ENCODE measurements at regions not wholly inside any gene's neighbourhood (a gene's known extent, or its start where the extent isn't known, plus 50 kb on each side); places are given as distances from the start of the nearest gene placed in this dataset.

DNA sequence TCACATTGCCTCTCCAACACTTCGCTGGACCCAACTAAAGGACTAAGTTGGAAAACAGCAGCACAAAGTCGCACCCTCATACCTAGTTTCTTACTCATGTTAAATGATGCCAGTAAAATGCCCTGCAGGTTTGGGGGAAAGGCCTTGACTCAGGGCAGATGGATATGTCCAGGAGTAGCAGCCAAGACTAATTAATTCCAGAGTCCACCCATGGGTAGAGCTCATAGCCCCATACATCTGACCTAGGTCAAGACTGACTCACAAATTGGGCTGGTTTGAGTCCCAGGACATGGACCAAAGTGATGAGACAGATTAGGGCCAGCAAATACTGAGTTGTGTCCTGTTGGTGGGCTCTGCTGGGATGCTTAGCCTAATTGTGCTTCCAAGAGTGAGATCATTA lies 224.0 kb upstream of the BTG1 start:
- no peaks in the 10 kb centered on the region for H3K27me3 Mint-ChIP-seq
- H3K9me3 Mint-ChIP-seq, result peaks cover 15% of the 10 kb centered on the region
- peaks cover under 1% of the 10 kb centered on the region for H3K36me3 Mint-ChIP-seq (ENCODE audit: low read depth)
- no peak for DNase-seq
- no peak for ATAC-seq
- no peak overlapping the region for H3K27ac Mint-ChIP-seq
- no peak overlapping the region for H3K4me3 Mint-ChIP-seq
- H3K4me1 Mint-ChIP-seq, result peaks cover 24% of the 10 kb centered on the region

DNA sequence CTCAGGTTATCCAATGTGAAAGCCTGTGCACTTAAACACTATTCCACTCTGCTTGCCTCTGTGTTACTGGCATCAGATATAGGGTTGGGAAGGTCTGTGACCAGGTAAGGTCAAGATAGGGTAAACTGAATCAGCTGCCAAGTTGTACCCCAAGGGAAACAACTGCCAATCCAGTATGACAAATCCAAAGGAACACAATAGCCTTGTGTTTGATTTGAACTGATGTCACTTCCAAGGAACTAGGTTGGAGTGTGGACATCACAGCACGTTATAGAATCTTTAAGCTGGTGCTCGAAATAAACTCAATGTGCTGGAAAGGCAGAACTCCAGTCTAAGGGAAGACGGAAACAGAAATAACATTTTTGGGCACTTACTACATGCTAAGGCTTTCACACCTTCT lies 223.4 kb upstream of the BTG1 start:
- DNase-seq (no peak), ATAC-seq (no peak)
- no peak overlapping the region for H3K27ac Mint-ChIP-seq
- H3K4me3 Mint-ChIP-seq, result no peak overlapping the region
- peaks cover 30% of the 10 kb centered on the region for H3K4me1 Mint-ChIP-seq
- H3K27me3 Mint-ChIP-seq, result no peaks in the 10 kb centered on the region
- H3K9me3 Mint-ChIP-seq, result peaks cover 15% of the 10 kb centered on the region
- H3K36me3 Mint-ChIP-seq (ENCODE audit: low read depth), result peaks cover 1% of the 10 kb centered on the region

DNA sequence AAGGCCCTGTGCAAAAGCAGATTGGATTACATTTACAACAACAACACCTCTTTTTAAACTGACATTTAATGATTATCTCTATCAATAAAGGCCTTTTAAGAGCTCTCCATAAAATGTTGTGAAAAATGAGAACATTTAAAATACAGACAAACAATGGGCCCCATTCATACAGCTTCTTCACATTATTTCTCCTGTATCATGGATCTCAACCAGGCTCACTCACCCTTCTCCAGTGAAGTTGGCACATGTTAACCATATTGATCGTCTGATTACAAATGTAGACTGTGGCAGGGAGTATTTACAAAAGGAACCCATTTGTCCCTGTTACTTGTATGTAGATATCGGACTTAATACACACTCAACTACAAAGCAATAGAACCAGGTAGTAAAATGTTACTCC lies 220.2 kb upstream of the BTG1 start:
- Mint-ChIP-seq H3K27me3 (no peaks in the 10 kb centered on the region), H3K27ac (no peak overlapping the region), H3K4me3 (no peak overlapping the region), H3K4me1 (peaks cover 52% of the 10 kb centered on the region), H3K9me3 (peaks cover 16% of the 10 kb centered on the region), H3K36me3 (ENCODE audit: low read depth) (peaks cover 9% of the 10 kb centered on the region)
- ATAC-seq (no peak), DNase-seq (no peak)

DNA sequence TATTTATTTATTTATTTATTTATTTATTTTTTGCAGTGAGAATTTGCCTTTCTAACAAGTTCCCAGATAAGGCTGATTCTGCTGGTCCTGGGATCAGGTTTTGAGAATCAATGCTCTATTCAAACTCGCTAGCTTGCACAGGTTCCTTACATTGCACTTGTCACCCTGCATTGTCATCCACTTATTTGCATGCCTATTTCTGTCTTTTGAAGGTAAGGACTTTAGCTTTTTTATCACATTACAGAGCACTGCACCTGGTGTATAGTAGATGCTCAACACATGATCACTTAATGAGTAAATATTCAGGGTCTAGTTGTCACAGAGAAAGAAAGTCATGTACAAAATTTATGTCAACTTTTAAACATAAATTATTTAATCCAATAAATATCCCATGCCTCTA lies 219.7 kb upstream of the BTG1 start:
- ATAC-seq (no peak), DNase-seq (no peak)
- Mint-ChIP-seq H3K36me3 (ENCODE audit: low read depth) (peaks cover 14% of the 10 kb centered on the region), H3K4me3 (no peak overlapping the region), H3K9me3 (peaks cover 21% of the 10 kb centered on the region), H3K27ac (no peak overlapping the region), H3K4me1 (peaks cover 52% of the 10 kb centered on the region), H3K27me3 (no peaks in the 10 kb centered on the region)

DNA sequence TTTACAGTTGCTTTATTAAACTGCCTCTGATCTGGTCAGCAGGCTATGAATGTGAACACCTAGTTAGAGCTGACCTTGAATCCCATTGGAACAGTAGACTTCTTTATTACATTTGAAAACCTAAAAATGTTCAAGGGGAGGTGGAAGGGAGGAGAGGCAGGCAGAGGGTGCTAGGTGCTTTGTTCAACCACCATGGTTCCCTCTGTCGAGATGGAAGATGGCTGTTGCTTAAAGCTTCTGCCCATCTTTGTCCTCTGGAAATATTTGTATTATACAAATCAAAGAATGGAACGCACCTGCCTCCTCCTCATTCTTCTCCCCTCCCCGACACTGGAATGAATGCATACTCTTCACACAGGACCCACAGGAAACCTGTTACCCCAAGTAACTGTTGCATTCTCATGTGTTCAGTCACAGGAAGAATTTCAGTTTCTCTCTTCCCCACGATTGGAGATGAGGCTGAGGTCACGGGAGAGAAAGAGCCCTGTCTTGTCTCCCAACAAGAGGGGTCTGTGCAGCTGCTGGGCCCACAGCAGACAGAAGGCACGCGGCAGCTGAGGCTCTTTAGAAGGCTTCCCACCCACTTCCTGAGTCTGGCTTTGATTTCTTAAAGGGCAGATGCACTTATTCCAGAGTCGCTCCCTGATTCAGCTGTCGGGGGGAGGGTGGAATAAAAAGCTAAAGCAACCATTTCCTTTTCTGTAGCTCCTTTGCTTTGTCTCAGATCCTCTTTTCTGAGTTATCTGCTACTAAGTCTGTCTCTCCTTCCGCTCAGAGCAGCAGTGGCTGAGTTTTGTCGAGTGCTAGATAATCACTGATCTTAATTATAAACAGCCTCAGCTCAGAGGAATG lies 217.9 kb upstream of the BTG1 start:
- Mint-ChIP-seq H3K27ac (peak overlapping the region; percentile 90), H3K4me1 (peaks cover 59% of the 10 kb centered on the region), H3K4me3 (peak overlapping the region; percentile 78), H3K9me3 (peaks cover 28% of the 10 kb centered on the region), H3K27me3 (no peaks in the 10 kb centered on the region), H3K36me3 (ENCODE audit: low read depth) (peaks cover 16% of the 10 kb centered on the region)
- DNase-seq (peak; percentile 43), ATAC-seq (peak; percentile 63)

DNA sequence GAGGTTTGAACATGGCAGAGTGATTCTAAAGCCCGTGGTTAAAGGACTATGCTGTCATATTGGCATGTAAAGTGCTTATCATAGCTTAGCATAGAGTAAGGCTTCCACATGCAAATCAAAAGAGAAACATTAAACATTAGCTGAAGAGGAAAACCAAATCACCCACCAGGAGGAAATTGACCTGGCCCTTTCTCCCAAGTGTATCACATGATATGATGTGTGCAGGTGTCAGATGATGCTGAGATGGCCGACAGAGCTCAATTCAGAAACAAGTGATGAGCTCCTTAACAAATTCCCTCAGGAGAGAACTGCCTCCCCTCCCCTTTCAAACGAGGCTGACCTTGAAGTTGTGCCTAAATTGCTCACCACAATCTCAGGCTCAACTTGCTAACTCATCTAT lies 217.1 kb upstream of the BTG1 start:
- peaks cover 33% of the 10 kb centered on the region for H3K9me3 Mint-ChIP-seq
- H3K4me1 Mint-ChIP-seq, result peaks cover 59% of the 10 kb centered on the region
- H3K27ac Mint-ChIP-seq, result peak overlapping the region; percentile 90
- DNase-seq, result peak; percentile 21
- no peaks in the 10 kb centered on the region for H3K27me3 Mint-ChIP-seq
- ATAC-seq, result peak; percentile 41
- peak overlapping the region; percentile 78 for H3K4me3 Mint-ChIP-seq
- H3K36me3 Mint-ChIP-seq (ENCODE audit: low read depth), result peaks cover 19% of the 10 kb centered on the region

DNA sequence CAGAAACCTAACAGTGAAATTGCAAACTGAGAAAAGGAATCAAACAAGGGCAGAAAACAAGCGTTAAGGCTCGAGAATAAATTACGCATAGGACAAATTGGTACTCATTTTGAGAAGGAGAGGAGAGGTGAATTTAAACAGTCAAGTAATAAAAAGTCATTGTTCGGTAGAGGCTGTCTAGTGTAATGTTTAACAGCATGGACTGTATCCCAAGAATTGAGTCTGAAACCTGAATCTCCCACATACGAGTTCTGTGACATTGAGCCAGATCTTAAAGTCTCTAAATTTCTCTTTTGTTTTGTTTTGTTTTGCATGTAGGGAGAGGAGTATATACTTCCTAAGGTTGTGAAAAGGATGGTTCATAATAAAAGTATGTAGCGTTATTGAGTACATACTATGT lies 216.5 kb upstream of the BTG1 start:
- H3K36me3 Mint-ChIP-seq (ENCODE audit: low read depth), result peaks cover 21% of the 10 kb centered on the region

DNA sequence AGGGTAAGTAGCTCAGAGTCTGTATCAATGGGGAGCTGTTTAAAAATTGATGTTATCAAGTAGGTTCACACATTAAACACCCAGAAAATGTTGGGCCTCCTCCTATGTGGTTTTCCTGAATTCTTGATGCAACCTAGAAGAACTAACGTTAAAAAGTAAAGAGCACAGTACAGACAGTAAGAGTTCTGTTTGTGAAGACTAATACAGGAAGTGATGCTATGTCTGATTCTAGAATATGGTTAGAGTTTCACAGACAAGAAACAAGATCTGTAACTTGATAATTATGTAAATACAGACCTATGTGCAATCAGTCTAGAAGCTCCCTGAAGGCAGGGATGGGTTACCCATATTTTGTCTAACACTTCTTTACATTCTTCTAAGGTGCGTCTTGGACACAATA lies 214.9 kb upstream of the BTG1 start:
- H3K27ac Mint-ChIP-seq, result peak overlapping the region; percentile 61
- DNase-seq (no peak), ATAC-seq (no peak)
- no peak overlapping the region for H3K4me3 Mint-ChIP-seq
- peaks cover 69% of the 10 kb centered on the region for H3K4me1 Mint-ChIP-seq
- no peaks in the 10 kb centered on the region for H3K27me3 Mint-ChIP-seq
- peaks cover 42% of the 10 kb centered on the region for H3K9me3 Mint-ChIP-seq
- peaks cover 22% of the 10 kb centered on the region for H3K36me3 Mint-ChIP-seq (ENCODE audit: low read depth)

More for the DNA sequence above, 216.5 kb upstream of the BTG1 start:
- ATAC-seq (no peak), DNase-seq (no peak)
- Mint-ChIP-seq H3K27ac (peak overlapping the region; percentile 3), H3K4me1 (peaks cover 60% of the 10 kb centered on the region), H3K27me3 (no peaks in the 10 kb centered on the region), H3K9me3 (peaks cover 35% of the 10 kb centered on the region), H3K4me3 (no peak overlapping the region)

DNA sequence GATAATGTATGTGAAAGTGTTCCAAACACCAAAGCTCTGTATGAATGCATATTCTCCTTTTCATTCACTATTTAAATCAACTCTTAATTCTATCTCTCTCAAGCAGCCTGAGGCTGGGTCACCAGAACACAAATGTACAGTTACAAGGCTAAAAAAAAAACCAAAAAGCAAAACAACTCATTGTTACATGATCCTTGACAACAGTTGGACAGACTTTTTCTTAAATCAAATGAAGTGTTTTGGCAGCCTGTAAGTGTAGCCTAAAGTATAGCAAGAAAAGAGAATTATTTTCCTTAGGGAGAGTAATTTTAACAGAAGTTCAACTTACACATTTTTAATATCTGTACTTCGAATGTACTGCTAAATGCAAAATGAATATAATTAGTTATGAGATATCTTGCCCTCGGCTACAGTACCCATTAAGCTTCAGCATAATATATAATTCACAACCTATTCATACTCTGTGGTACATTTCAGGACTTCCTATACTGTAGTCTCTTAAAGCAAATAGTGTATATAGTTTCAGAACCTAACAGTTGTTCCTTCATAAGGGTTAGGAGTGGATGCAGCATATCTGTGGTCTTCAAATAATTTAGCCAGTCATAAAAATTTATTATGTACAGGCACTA lies 214.0 kb upstream of the BTG1 start:
- Mint-ChIP-seq H3K27me3 (no peaks in the 10 kb centered on the region), H3K9me3 (peaks cover 42% of the 10 kb centered on the region), H3K36me3 (ENCODE audit: low read depth) (peaks cover 22% of the 10 kb centered on the region), H3K4me1 (peaks cover 66% of the 10 kb centered on the region), H3K4me3 (no peak overlapping the region), H3K27ac (no peak overlapping the region)
- no peak for DNase-seq
- ATAC-seq, result no peak

DNA sequence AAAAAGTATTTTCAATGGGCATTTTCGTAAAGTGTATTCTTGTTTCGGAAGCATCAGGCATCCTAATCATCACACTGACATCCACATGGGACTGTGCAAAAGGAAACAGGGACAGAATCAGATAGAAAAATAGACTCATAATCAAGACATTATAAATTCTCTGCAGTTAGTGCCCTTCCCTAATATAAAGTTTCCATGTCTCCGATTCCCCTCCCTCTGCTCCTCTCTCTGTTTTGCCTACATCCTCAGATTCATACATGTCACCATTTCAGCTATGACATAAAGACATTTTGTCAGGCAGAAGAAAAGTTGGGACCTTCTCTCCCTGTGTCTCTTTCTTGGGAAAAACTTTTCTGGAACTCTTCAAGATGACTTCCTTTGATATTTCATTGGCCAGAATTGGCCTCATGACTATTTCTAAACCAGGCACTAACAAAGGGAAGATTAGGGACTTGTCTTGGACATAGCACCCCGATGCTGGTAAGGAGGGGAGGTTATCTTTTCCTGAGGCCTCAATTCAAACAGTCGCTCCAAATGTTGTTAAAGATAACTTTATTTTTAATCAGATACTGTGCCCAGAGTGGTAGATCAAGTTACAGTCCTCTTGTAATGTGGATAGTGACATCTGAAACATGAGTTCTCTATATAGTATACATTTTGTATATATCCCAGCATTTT lies 212.1 kb upstream of the BTG1 start:
- DNase-seq (no peak), ATAC-seq (no peak)
- H3K27ac Mint-ChIP-seq, result no peak overlapping the region
- H3K4me3 Mint-ChIP-seq, result no peak overlapping the region
- H3K4me1 Mint-ChIP-seq, result peaks cover 46% of the 10 kb centered on the region
- H3K36me3 Mint-ChIP-seq (ENCODE audit: low read depth), result peaks cover 20% of the 10 kb centered on the region
- no peaks in the 10 kb centered on the region for H3K27me3 Mint-ChIP-seq
- peaks cover 42% of the 10 kb centered on the region for H3K9me3 Mint-ChIP-seq

DNA sequence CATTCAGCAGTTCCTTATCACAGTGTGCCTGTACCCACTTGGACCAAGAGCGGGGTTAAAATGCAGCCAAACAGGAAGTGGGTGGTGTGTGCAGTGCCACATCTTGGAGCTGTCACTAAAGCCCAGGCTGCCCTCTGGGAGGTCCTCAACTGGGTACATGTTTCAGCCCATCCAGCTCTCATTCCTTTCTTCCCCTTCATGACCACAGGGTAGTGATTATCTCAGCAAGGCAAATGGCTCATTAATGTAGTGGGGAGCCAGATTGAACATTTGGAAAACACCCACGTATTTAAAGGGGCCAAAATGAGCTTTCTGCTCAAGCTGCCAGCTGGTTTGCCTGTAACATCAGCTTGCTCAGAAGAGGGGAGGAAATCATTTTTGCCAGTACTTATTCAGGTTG lies 210.8 kb upstream of the BTG1 start:
- H3K4me3 Mint-ChIP-seq, result no peak overlapping the region
- peak overlapping the region; percentile 4 for H3K27ac Mint-ChIP-seq
- H3K9me3 Mint-ChIP-seq, result peaks cover 37% of the 10 kb centered on the region
- no peaks in the 10 kb centered on the region for H3K27me3 Mint-ChIP-seq
- H3K4me1 Mint-ChIP-seq, result peaks cover 36% of the 10 kb centered on the region
- ATAC-seq (no peak), DNase-seq (no peak)
- peaks cover 18% of the 10 kb centered on the region for H3K36me3 Mint-ChIP-seq (ENCODE audit: low read depth)

DNA sequence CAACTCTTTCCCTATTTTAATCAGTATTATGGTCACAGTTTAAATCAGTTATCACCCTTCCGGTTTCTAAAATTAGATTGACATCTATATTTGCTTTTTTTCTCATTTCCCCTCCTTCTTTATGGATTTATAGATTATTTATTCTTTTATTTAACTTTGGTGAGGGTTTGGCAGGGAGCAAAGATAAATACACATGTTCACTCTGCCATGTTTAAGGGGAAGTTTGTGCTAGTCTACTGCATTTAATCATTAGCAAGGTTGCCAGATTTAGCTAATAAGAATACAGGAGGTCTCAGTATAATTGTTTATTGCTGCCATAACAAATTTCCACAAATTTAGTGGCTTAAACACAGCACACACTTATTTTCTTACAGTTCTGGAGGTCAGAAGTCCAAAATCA lies 204.0 kb upstream of the BTG1 start:
- DNase-seq (no peak), ATAC-seq (no peak)
- H3K9me3 Mint-ChIP-seq, result peaks cover 7% of the 10 kb centered on the region
- no peaks in the 10 kb centered on the region for H3K27me3 Mint-ChIP-seq
- H3K4me3 Mint-ChIP-seq, result no peak overlapping the region
- H3K4me1 Mint-ChIP-seq, result no peaks in the 10 kb centered on the region
- H3K36me3 Mint-ChIP-seq (ENCODE audit: low read depth), result no peaks in the 10 kb centered on the region
- no peak overlapping the region for H3K27ac Mint-ChIP-seq

DNA sequence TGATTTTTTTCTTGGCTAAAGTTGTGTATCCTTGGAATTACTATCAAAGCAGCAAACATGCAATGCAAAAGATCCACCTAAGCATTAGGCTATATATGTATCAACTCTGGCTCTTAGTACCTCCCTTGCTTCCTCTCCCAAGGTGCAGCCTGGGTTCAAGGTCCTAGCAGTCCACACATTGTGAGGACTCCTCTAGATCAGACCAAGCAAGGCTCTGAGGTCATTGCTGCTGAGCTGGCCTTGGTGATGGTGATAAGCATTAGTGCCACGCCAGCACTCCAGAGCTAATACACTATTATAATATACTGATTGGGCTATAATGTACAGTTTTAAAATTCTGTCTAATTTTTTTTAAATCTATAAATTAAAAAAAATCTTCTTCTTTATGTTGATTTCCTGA lies 196.9 kb upstream of the BTG1 start:
- H3K36me3 Mint-ChIP-seq (ENCODE audit: low read depth), result no peaks in the 10 kb centered on the region
- no peak overlapping the region for H3K4me3 Mint-ChIP-seq
- DNase-seq (no peak), ATAC-seq (no peak)
- H3K9me3 Mint-ChIP-seq, result peaks cover 7% of the 10 kb centered on the region
- no peak overlapping the region for H3K27ac Mint-ChIP-seq
- H3K4me1 Mint-ChIP-seq, result peaks cover 15% of the 10 kb centered on the region
- H3K27me3 Mint-ChIP-seq, result no peaks in the 10 kb centered on the region

DNA sequence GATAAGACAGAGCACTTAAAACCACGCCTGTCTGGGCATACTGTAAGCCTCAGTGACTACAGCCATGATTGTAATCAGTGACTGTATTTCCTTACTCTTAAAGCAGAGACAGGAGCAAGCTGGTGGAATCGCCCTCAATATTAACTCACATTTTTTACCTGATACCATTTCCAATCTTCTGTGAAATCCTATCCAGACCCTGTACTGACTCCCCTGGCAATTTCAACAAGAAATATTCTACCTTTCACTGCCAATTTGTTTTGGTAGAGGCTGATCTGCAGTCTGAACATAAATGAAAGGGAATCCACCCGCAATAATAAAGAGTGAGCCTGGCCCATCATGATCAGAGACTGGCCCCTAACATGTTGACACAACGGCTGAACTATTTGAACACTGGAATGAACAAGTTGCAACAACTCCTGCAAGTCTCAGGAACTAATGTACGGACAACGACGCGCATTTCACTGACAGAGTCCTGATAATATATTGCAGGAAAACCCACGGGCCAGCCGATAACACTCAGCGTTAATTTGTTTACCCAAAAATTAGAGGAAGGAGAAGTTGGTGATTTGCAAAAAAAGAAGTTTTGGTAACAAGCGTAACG lies 195.5 kb upstream of the BTG1 start:
- H3K4me1 Mint-ChIP-seq, result peaks cover 15% of the 10 kb centered on the region
- H3K36me3 Mint-ChIP-seq (ENCODE audit: low read depth), result no peaks in the 10 kb centered on the region
- H3K4me3 Mint-ChIP-seq, result peak overlapping the region; percentile 50
- no peaks in the 10 kb centered on the region for H3K27me3 Mint-ChIP-seq
- H3K9me3 Mint-ChIP-seq, result peaks cover 4% of the 10 kb centered on the region
- DNase-seq (no peak), ATAC-seq (peak; percentile 72)
- peak overlapping the region; percentile 13 for H3K27ac Mint-ChIP-seq
